ENCODE measurements at regions not wholly inside any gene's neighbourhood (a gene's known extent, or its start where the extent isn't known, plus 50 kb on each side); places are given as distances from the start of the nearest gene placed in this dataset.
A peak's percentile ranks its signal among the peaks of the same experiment; 100 is the strongest.

GRCh38 chr6:54010340-54011276, 100.6 kb upstream of the MLIP start:
- DNase-seq = no peak

- DNase-seq = no peak
These were observed 100.0 kb upstream of the MLIP start for GRCh38 chr6:54011277-54011648.

GRCh38 chr6:54013966-54014365, 97.3 kb upstream of the MLIP start:
- DNase-seq = no peak

GRCh38 chr6:54014440-54014839, 96.8 kb upstream of the MLIP start:
- no peak for DNase-seq

- DNase-seq = no peak
These were observed 93.4 kb upstream of the MLIP start for GRCh38 chr6:54017877-54018276.

GRCh38 chr6:54018722-54019121, 92.5 kb upstream of the MLIP start:
- no peak for DNase-seq

GRCh38 chr6:54019860-54020259, 91.4 kb upstream of the MLIP start:
- no peak for DNase-seq

- DNase-seq = peak; percentile 57
These were observed 90.9 kb upstream of the MLIP start for GRCh38 chr6:54020334-54020733.

GRCh38 chr6:54026652-54027400, 84.4 kb upstream of the MLIP start:
- DNase-seq = no peak

GRCh38 chr6:54028170-54028569, 83.1 kb upstream of the MLIP start:
- no peak for DNase-seq

GRCh38 chr6:54029187-54029586, 82.1 kb upstream of the MLIP start:
- DNase-seq = no peak

GRCh38 chr6:54031169-54031568, 80.1 kb upstream of the MLIP start:
- no peak for DNase-seq

- DNase-seq = no peak
These were observed 73.9 kb upstream of the MLIP start for GRCh38 chr6:54037277-54037779.

- no peak for DNase-seq
These were observed 70.7 kb upstream of the MLIP start for GRCh38 chr6:54040545-54040944.

GRCh38 chr6:54041239-54041638, 70.0 kb upstream of the MLIP start:
- no peak for DNase-seq

- DNase-seq = no peak
These were observed 67.9 kb upstream of the MLIP start for GRCh38 chr6:54043360-54043759.

- DNase-seq = no peak
These were observed 67.2 kb upstream of the MLIP start for GRCh38 chr6:54044059-54044458.

- no peak for DNase-seq
These were observed 62.5 kb upstream of the MLIP start for GRCh38 chr6:54048782-54049181.

- no peak for DNase-seq
These were observed 60.5 kb upstream of the MLIP start for GRCh38 chr6:54050750-54051149.

GRCh38 chr6:54053881-54054391, 57.3 kb upstream of the MLIP start:
- no peak for DNase-seq

GRCh38 chr6:54056105-54056504, 55.1 kb upstream of the MLIP start:
- no peak for DNase-seq

GRCh38 chr6:54057058-54057457, 54.2 kb upstream of the MLIP start:
- no peak for DNase-seq

- no peak for DNase-seq
These were observed 53.0 kb upstream of the MLIP start for GRCh38 chr6:54058236-54058635.

- DNase-seq = no peak
These were observed 51.6 kb upstream of the MLIP start for GRCh38 chr6:54059683-54060082.

Data from NCI-H748 treated with DMSO at 0.1 percent for 48 hours (cell line).